GM10266 (cell line): ENCODE measurements at regions not wholly inside any gene's neighbourhood (a gene's known extent, or its start where the extent isn't known, plus 50 kb on each side); places are given as distances from the start of the nearest gene placed in this dataset.

Source experiments
- DNase-seq: peaks from one replicate; pipeline ENCODE4 v3.0.0; 2012; ENCODE audit errors: extremely low spot score
- CTCF ChIP-seq: IDR thresholded peaks from 2 replicates; pipeline ENCODE4 v1.5.1; 2012; ENCODE audit warnings: mild to moderate bottlenecking, low read depth; ENCODE audit not compliant: control insufficient read depth, insufficient read depth; ENCODE audit errors: missing control alignments

- TF ChIP-seq CTCF = no peak
- no peak for DNase-seq
These were observed 209.8 kb upstream of the PLEKHG7 start for GRCh38 chr12:92492995-92493394.

- peak; percentile 9 for TF ChIP-seq CTCF
- no peak for DNase-seq
These were observed 210.5 kb upstream of the PLEKHG7 start for GRCh38 chr12:92492291-92492690.

GRCh38 chr12:92489781-92490180, 213.0 kb upstream of the PLEKHG7 start:
- no peak for DNase-seq
- no peak for TF ChIP-seq CTCF

- TF ChIP-seq CTCF = no peak
- DNase-seq = no peak
These were observed 214.1 kb upstream of the PLEKHG7 start for GRCh38 chr12:92488735-92489134.

GRCh38 chr12:92487138-92487485, 215.7 kb upstream of the PLEKHG7 start:
- no peak for DNase-seq
- TF ChIP-seq CTCF = no peak

GRCh38 chr12:92486443-92487137, 216.2 kb upstream of the PLEKHG7 start:
- no peak for DNase-seq
- TF ChIP-seq CTCF = no peak

- TF ChIP-seq CTCF = no peak
- DNase-seq = no peak
These were observed 217.1 kb upstream of the PLEKHG7 start for GRCh38 chr12:92485351-92486348.
